ENCODE measurements at regions not wholly inside any gene's neighbourhood (a gene's known extent, or its start where the extent isn't known, plus 50 kb on each side); places are given as distances from the start of the nearest gene placed in this dataset.

GRCh38 chr9:106077731-106078130 lies 383.4 kb downstream of the TMEM38B start:
- Histone ChIP-seq H3K9ac (replicated peaks in 1 of 4; ENCODE audit: extremely low read depth in 1 of 4, low read depth in 3 of 4, low read length in 3 of 4) (no peak overlapping the region), H3K9me3 (ENCODE audit: insufficient read depth in 2 of 2, low read depth in 1 of 2, low read length in 1 of 2) (no peaks in the 10 kb centered on the region), H3K23me2 (ENCODE audit: low read depth, low read length) (no peaks in the 10 kb centered on the region), H3K27ac (ENCODE audit: low read depth, low read length) (no peak overlapping the region), H2BK12ac (ENCODE audit: low read depth, low read length) (no peak overlapping the region), H4K20me1 (replicated peaks in 1 of 2; ENCODE audit: control insufficient read depth in 1 of 2, insufficient read depth in 2 of 2, low read length in 2 of 2) (no peaks in the 10 kb centered on the region), H3K79me2 (ENCODE audit: control insufficient read depth in 1 of 2, insufficient read depth in 2 of 2, low read length in 2 of 2) (no peaks in the 10 kb centered on the region), H4K5ac (ENCODE audit: insufficient read length, low read depth, low read length) (no peak overlapping the region), H3K4me2 (ENCODE audit: insufficient read depth in 1 of 2, low read depth in 2 of 2, low read length in 2 of 2) (no peak overlapping the region), H2BK5ac (ENCODE audit: low read depth, low read length) (no peak overlapping the region), H3K36me3 (ENCODE audit: control insufficient read depth in 2 of 4, insufficient read depth in 4 of 4, low read length in 3 of 4) (no peaks in the 10 kb centered on the region; a peak in 1 of 8 replicates), H3K4me1 (replicated peaks in 1 of 4; ENCODE audit: control insufficient read depth in 3 of 4, insufficient read depth in 4 of 4, low read length in 3 of 4) (no peaks in the 10 kb centered on the region), H2BK15ac (ENCODE audit: low read length) (no peak overlapping the region), H2AK5ac (ENCODE audit: low read depth, low read length) (no peak overlapping the region), H3K27me3 (replicated peaks in 1 of 4; ENCODE audit: control insufficient read depth in 3 of 4, extremely low read depth in 1 of 4, insufficient read depth in 3 of 4, low read length in 3 of 4) (no peaks in the 10 kb centered on the region), H3K79me1 (ENCODE audit: low read depth, low read length) (no peaks in the 10 kb centered on the region), H3K56ac (replicated peaks; ENCODE audit: insufficient read length, low read depth, low read length) (no peak overlapping the region), H3K23ac (ENCODE audit: insufficient read length) (no peak overlapping the region), H2BK20ac (ENCODE audit: low read length) (no peak overlapping the region), H4K8ac (ENCODE audit: extremely low read depth, insufficient read depth, low read length) (no peak overlapping the region), H3K18ac (ENCODE audit: extremely low read depth, low read length) (no peak overlapping the region), H2BK120ac (replicated peaks; ENCODE audit: low read depth, low read length) (no peak overlapping the region), H3K14ac (ENCODE audit: insufficient read length) (no peak overlapping the region), H2AFZ (ENCODE audit: low read length) (no peak overlapping the region), H3K4ac (replicated peaks; ENCODE audit: insufficient read length, low read depth, low read length) (no peak overlapping the region), H4K91ac (replicated peaks; ENCODE audit: insufficient read length, low read length) (no peak overlapping the region), H3K4me3 (ENCODE audit: extremely low read depth in 1 of 4, insufficient read depth in 2 of 4, low read depth in 3 of 4, low read length in 4 of 4) (no peak overlapping the region)
- ChIA-PET POLR2A (ENCODE audit: partially characterized antibody) (no interaction called here), CTCF (ENCODE audit: partially characterized antibody) (interaction anchor here (1.6 kb wide), 1 partner anchor 26 kb away, joined by 4 read pairs; no protein-coding TSS in a partner anchor)
- FAIRE-seq, result peak; percentile 28
- DNase-seq (ENCODE audit: low read depth in 1 of 2, low spot score in 2 of 2), result no peak
- 96% methylated on average over 2 of the region's 2 CpGs; no CpG with 5 or more reads in 1 of the 2 experiments for WGBS, 2 experiments (ENCODE audit: extremely low coverage in 1 of 2, insufficient coverage in 1 of 2, insufficient read length in 1 of 2, insufficient replicate concordance in 2 of 2, low coverage in 1 of 2, low lambda C conversion rate in 2 of 2, missing lambda C conversion rate in 1 of 2)
- TF ChIP-seq CEBPB (IDR thresholded peaks at IDR 0.05; ENCODE audit: low read depth, low read length) (no peak), USF2 (IDR thresholded peaks at IDR 0.05; ENCODE audit: low read length) (no peak), YY1 (IDR thresholded peaks at IDR 0.05; ENCODE audit: low read depth, low read length) (no peak)

Data from H1 (cell line).